Endothelial cell of umbilical vein (primary cell): ENCODE measurements at regions not wholly inside any gene's neighbourhood (a gene's known extent, or its start where the extent isn't known, plus 50 kb on each side); places are given as distances from the start of the nearest gene placed in this dataset.

ENCODE experiments used
- BruUV-seq: library from RNA; stranded (reverse); fragments of 400-500 nt; replicated peaks from 2 replicates; lab custom pipeline; 2021; lab: Mats Ljungman, UMichigan
- CTCF ChIA-PET: fragments of 300-600, 350-600 bp; sonication (Branson Sonifier 250); formaldehyde crosslinking; loops from one replicate; lab custom pipeline; 2021; ENCODE audit warnings: antibody characterized with exemption, inconsistent platforms; lab: Charles Lee
- POLR2A ChIA-PET: fragments of 300-600, 350-600 bp; sonication (Branson Sonifier 250); formaldehyde crosslinking; loops from one replicate; lab custom pipeline; 2021; ENCODE audit warnings: antibody characterized with exemption, inconsistent platforms; lab: Charles Lee
- DNase-seq: peaks from one replicate; pipeline ENCODE4 v3.0.0-alpha.2; 2011; ENCODE audit warnings: low read depth, low spot score
- FAIRE-seq: peaks from 2 replicates; lab custom pipeline; 2011; peaks lifted over from hg19 to GRCh38; lab: Jason Lieb, UNC
- H2AFZ ChIP-seq: 2 replicates; pipeline ENCODE4 v1.6.0; 2012; ENCODE audit warnings: low read depth, low read length, control low read depth, inconsistent platforms
- H3K27ac ChIP-seq: 2 replicates; pipeline ENCODE4 v1.5.1; 2011; ENCODE audit warnings: low read depth, mild to moderate bottlenecking, control low read depth, low read length, moderate library complexity; ENCODE audit not compliant: insufficient read depth
- H3K27me3 ChIP-seq, 2 experiments: 2 replicates each; pipeline versions ENCODE4 v1.6.0 to v1.6.1; 2011; ENCODE audit warnings: low read length in 2 of 2, mixed read lengths in 1 of 2; ENCODE audit not compliant: control insufficient read depth in 2 of 2, insufficient read depth in 2 of 2
- H3K36me3 ChIP-seq, 2 experiments: 2 replicates in 1 of 2; 3 replicates in 1 of 2; pipeline ENCODE4 v1.5.1; 2011; ENCODE audit warnings: low read length in 2 of 2, mild to moderate bottlenecking in 1 of 2, moderate library complexity in 1 of 2; ENCODE audit not compliant: control insufficient read depth in 2 of 2, insufficient read depth in 2 of 2; ENCODE audit errors: extremely low read depth in 1 of 2
- H3K4me1 ChIP-seq: 3 replicates; pipeline ENCODE4 v1.5.1; 2011; ENCODE audit warnings: mild to moderate bottlenecking, low read length; ENCODE audit not compliant: control insufficient read depth, insufficient read depth; ENCODE audit errors: extremely low read depth
- H3K4me2 ChIP-seq: 2 replicates; pipeline ENCODE4 v1.6.1; 2011; ENCODE audit warnings: low read length, control low read depth, mixed read lengths; ENCODE audit not compliant: insufficient read depth
- H3K4me3 ChIP-seq, 3 experiments: fragments of 200-600 bp in 1 of 3; sonication (generic), shearing (Covaris generic) in 1 of 3; replicated peaks in 1 of 3; 2 replicates each; pipeline ENCODE4 v1.5.1; 2011 to 2016; ENCODE audit warnings: control low read depth in 3 of 3, low read length in 3 of 3, mild to moderate bottlenecking in 2 of 3, inconsistent platforms in 1 of 3, low read depth in 1 of 3, moderate library complexity in 1 of 3; ENCODE audit not compliant: insufficient read depth in 1 of 3
- H3K79me2 ChIP-seq: 2 replicates; pipeline ENCODE4 v1.6.0; 2012; ENCODE audit warnings: low read length, inconsistent platforms; ENCODE audit not compliant: control insufficient read depth, insufficient read depth
- H3K9ac ChIP-seq: replicated peaks from 2 replicates; pipeline ENCODE3; 2011; ENCODE audit warnings: low read length, control low read depth; ENCODE audit not compliant: insufficient read depth; ENCODE audit errors: extremely low read depth
- H3K9me1 ChIP-seq: replicated peaks from 3 replicates; pipeline ENCODE4 v1.6.0; 2011; ENCODE audit warnings: mild to moderate bottlenecking, low read length; ENCODE audit not compliant: control insufficient read depth, insufficient read depth; ENCODE audit errors: extremely low read depth
- H3K9me3 ChIP-seq: replicated peaks from 2 replicates; pipeline ENCODE4 v1.5.1; 2012; ENCODE audit warnings: low read length, inconsistent platforms; ENCODE audit not compliant: control insufficient read depth, insufficient read depth
- H4K20me1 ChIP-seq: replicated peaks from 2 replicates; pipeline ENCODE3; 2011; ENCODE audit warnings: mild to moderate bottlenecking, low read length; ENCODE audit not compliant: control insufficient read depth, insufficient read depth; ENCODE audit errors: extremely low read depth
- CTCF ChIP-seq, 2 donors: IDR thresholded peaks; 1 replicate in 1 of 2; 2 replicates in 1 of 2; pipeline ENCODE4 v1.5.1; 2011; ENCODE audit warnings: low read length in 2 of 2, mild to moderate bottlenecking in 2 of 2, moderate library complexity in 2 of 2, control low read depth in 1 of 2, inconsistent platforms in 1 of 2, low read depth in 1 of 2; ENCODE audit not compliant: insufficient read depth in 1 of 2; ENCODE audit errors: extremely low read depth in 1 of 2
- EZH2 ChIP-seq: IDR thresholded peaks from 2 replicates; pipeline ENCODE4 v1.6.1; 2012; ENCODE audit warnings: borderline replicate concordance, low read depth, mild to moderate bottlenecking, moderate library complexity, low read length, inconsistent platforms; ENCODE audit not compliant: severe bottlenecking
- FOS ChIP-seq: IDR thresholded peaks from 2 replicates; pipeline ENCODE4 v1.6.1; 2011; ENCODE audit warnings: mild to moderate bottlenecking, low read length, moderate library complexity, borderline replicate concordance; ENCODE audit not compliant: insufficient read depth
- GATA2 ChIP-seq: IDR thresholded peaks from 2 replicates; pipeline ENCODE4 v1.7.0; 2011; ENCODE audit warnings: low read depth, mild to moderate bottlenecking, moderate library complexity, mixed read lengths, low read length; ENCODE audit not compliant: insufficient read length, insufficient read depth
- JUN ChIP-seq: IDR thresholded peaks from 2 replicates; pipeline ENCODE4 v1.6.1; 2011; ENCODE audit warnings: borderline replicate concordance, low read depth; ENCODE audit not compliant: insufficient read length, insufficient read depth
- MAX ChIP-seq: IDR thresholded peaks from 2 replicates; pipeline ENCODE4 v1.6.1; 2011; ENCODE audit not compliant: insufficient read depth, insufficient read length
- MYC ChIP-seq: IDR thresholded peaks from one replicate; pipeline ENCODE4 v1.6.1; 2011; ENCODE audit warnings: mild to moderate bottlenecking, low read depth, low read length
- POLR2A ChIP-seq: IDR thresholded peaks from 2 replicates; pipeline ENCODE4 v1.6.1; 2012; ENCODE audit warnings: low read depth, mild to moderate bottlenecking, control low read depth, low read length
- POLR2AphosphoS5 ChIP-seq: IDR thresholded peaks from 2 replicates; pipeline ENCODE4 v1.6.1; 2012; ENCODE audit warnings: low read depth, mild to moderate bottlenecking, control low read depth, low read length, moderate library complexity; ENCODE audit not compliant: insufficient read depth
- dilution Hi-C: fragments of 300-500 bp; cut with MboI; formaldehyde crosslinking; loops from one replicate; pipeline ENCODE4 v1.15.0; 2019; ENCODE audit warnings: low sequenced_read_pairs; ENCODE audit not compliant: extremely low pct_ligation_motif_present
- intact Hi-C: fragments of 100-400 bp; cut with micrococcal nuclease; formaldehyde crosslinking; loops from one replicate; pipeline ENCODE4 v1.10.0; 2022

- TF ChIP-seq FOS (no peak), JUN (no peak), POLR2AphosphoS5 (no peak), MAX (no peak), EZH2 (no peak), CTCF (IDR thresholded peaks at IDR 0.05; ENCODE audit: extremely low read depth in 1 of 2, insufficient read depth in 1 of 2, low read depth in 1 of 2, low read length in 2 of 2) (no peak), POLR2A (no peak), MYC (no peak), GATA2 (no peak)
These were observed 122.5 kb upstream of the RFX3 start for GRCh38 chr9:3648266-3648665.

More at GRCh38 chr9:3648266-3648665, 122.5 kb upstream of the RFX3 start:
- Histone ChIP-seq H3K79me2 (no peaks in the 10 kb centered on the region), H3K4me3 (no peak overlapping the region), H3K36me3 (no peaks in the 10 kb centered on the region), H3K9ac (no peak overlapping the region), H3K4me2 (no peak overlapping the region), H3K9me3 (no peaks in the 10 kb centered on the region), H3K4me1 (no peaks in the 10 kb centered on the region), H3K9me1 (no peaks in the 10 kb centered on the region), H3K27me3 (no peaks in the 10 kb centered on the region), H4K20me1 (no peaks in the 10 kb centered on the region), H3K27ac (no peak overlapping the region), H2AFZ (no peak overlapping the region)
- ChIA-PET CTCF (interaction anchor here (0.8 to 3.3 kb wide), 5 partner anchors 12 to 407 kb away, joined by 3 to 16 read pairs (median 4); no protein-coding TSS in a partner anchor), POLR2A (no interaction called here)
- intact Hi-C loops (no loop called here), dilution Hi-C loops (no loop called here)
- DNase-seq (no peak), FAIRE-seq (no peak)
- no TSS peak for BruUV-seq
